ENCODE measurements at regions not wholly inside any gene's neighbourhood (a gene's known extent, or its start where the extent isn't known, plus 50 kb on each side); places are given as distances from the start of the nearest gene placed in this dataset.

DNA sequence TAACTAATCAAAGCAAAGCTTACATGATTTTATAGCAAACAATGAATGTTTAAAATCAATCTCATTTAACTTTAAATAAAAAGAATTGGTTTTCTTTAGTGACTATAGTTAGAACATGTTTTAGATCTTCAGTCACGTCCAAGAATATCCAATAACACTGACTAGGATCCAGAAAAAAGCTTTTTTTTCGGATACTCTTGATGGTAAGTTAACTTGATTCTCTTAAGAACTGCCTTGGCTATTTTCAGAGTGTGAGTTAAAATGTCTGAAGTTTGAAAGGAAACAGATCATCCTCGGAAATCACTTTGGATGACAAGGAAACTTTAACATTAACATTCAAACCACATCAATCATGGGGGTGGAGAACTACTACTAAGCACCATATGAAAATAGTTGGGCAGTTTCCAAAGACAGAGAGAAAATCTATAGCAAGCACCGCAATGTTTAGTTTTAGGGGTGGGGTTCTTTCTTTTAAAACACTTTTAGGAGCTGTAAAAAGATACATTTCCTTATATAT lies 83.7 kb upstream of the SLC27A6 start:
- DNase-seq (ENCODE audit: low read depth) = no peak

DNA sequence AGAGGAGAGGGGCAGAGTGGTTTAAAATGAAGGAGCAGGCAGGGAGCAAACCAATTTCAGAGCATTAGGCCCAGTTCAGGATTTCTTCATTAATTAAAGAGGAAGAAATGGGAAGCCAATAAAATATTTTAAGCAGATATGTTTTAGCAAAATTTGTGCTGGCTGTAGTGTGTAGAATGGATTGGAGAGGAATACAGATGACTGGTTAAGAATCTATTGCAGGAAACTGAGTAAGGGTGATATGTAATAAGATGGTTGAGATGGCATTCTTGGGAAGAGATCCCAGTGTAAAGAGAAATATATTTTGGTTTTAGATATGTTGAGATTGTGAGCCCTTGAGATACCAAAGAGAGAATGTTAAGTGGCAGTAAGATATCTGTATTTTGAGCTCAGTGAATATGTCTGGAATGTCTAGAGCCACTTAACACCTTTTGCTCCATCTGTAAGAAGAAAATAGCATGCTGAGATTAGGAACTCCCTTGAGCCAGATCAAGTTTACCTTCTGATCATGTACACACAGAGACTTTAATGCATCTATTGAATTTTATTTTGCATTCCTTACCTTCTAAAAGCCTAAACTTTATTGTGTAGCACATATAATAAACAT lies 79.5 kb upstream of the SLC27A6 start:
- no peak for DNase-seq (ENCODE audit: low read depth)

DNA sequence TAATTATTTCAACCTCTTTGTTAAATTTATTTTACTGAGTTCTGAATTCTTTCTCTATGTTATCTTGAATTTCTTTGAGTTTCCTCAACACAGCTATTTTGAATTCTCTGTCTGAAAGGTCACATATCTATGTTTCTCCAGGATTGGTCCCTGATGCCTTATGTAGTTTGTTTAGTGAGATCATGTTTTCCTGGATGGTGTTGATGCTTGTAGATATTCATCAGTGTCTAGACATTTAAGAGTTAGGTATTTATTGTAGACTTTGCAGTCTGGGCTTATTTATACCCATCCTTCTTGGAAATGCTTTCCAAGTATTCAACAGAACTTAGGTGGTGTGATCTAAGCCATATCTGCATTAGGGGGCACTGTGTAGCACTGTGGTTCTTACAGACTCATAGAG lies 70.2 kb upstream of the SLC27A6 start:
- no peak for DNase-seq (ENCODE audit: low read depth)

DNA sequence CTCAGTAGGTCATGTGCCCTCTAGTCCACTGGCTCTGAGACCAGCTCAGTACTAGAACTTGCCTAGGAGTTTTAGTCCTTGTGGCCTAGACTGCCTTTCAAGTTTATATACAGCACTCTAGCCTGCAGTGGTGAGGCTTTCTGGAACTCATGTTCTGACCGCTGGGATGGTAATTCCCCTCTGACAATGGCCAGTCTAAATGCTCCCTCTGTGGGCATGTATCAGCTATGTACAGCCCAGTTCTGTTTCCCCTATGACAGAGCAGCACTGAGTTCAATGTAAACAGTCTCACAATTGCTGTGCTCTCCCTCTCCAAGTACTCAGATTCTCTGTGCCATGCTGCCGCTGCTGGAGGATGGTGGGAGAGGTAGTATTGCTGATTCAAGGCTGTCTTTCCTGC lies 68.6 kb upstream of the SLC27A6 start:
- DNase-seq (ENCODE audit: low read depth) = no peak

DNA sequence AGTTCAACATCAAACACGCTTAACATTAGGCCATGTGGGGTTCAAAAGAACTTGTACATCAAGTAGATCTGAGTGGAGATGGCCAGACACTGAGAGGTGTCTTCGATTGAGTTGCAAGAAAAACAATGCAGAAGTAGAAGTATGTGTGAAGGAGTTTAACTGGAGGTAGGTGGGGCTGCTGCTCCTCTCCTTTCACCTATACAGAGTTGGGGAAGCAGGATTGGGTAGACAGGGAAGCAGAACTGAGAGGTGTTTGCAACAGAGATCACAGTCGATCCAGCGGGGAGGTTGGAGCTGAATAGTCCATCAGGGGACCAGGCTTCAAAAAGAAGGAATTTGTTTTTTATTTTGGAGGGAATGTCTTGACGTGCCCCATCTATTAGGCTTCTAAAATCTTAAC lies 61.7 kb upstream of the SLC27A6 start:
- no peak for DNase-seq (ENCODE audit: low read depth)

DNA sequence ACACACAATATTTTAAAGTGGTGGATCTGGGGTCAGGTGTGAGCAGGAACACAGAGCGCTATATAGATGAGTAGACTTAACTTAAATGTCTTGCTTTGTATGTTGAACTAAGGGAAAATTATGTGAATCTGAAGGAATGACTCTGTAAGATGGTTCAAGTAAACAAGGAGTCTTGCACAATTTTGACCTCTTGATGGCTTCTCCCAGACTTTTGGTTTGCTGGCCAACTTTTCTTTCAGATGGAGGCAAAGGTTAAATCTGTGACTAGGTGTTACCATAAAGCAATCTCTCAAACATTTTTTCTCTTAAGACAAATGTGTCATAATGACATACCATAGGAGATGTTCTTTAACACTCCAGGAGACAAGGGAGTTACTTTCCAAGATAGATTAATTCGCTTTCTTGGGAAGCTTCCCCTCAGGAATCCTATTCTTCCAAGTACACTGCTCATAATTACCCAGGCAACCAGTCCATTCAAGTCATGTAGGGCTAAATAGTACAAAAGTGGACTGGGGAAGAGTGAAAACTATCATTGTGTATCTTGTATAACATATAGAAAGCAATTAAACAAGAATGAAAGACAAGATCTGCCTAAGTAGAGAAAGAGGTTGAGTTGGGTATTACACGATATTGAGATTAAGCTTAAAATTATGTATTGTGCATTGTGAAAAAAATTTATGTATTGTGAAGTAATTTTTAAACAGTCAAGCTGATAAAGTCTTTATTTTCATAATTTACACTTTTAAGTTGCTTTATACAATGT lies 60.3 kb upstream of the SLC27A6 start:
- no peak for DNase-seq (ENCODE audit: low read depth)

DNA sequence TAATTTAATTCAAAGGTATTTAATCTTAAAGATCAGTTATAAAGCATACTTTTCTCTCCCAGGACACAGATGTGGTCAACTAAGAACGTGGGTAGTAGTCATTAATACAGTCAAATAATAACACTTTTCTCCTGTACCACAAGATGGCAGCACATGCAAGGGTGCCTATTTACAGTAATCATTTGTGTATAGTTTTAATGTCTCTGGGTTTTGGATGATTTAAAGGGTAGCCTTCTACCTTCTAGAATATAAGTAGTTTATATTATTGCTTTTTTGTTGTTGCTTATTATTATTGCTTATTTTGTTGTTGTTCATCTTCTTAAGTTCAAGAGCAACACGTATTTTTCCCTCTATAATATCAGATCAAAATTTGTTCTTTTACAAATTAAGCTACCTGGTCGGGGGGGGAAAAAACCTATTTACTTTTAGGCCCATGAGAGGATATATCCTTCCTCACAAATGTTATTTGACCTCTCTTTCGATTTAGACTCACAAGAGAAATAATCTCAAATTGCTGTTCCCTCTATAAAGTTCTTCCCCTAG lies 59.6 kb upstream of the SLC27A6 start:
- DNase-seq (ENCODE audit: low read depth) = peak; percentile 56

DNA sequence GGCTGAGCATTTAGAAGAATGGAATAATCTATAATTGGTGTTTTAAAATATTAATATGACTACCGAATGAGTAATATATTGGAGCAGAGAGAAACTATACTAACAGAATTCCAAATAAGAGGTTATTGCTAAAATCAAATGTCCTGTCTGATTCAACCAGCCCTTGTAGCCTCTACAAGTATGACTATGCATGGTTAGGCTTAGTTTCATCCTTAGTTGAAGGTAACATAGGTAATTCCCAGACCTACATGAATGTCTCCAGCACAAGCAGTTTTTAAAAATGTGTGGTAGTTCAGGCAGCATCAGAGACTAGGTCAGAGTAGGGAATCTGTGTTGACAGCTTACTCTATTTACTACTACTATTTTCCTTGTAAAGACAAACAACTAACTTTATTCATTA lies 51.7 kb upstream of the SLC27A6 start:
- no peak for DNase-seq (ENCODE audit: low read depth)

Data from LHCN-M2 (cell line).